Calu3 (cell line): ENCODE measurements at regions not wholly inside any gene's neighbourhood (a gene's known extent, or its start where the extent isn't known, plus 50 kb on each side); places are given as distances from the start of the nearest gene placed in this dataset.

Experiments
- BruUV-seq: library from RNA; stranded (reverse); fragments of 400-500 nt; replicated peaks from 2 replicates; lab custom pipeline; 2021; lab: Mats Ljungman, UMichigan
- CTCF ChIA-PET: fragments of 300-600 bp; sonication (Branson Sonifier 250); formaldehyde crosslinking; loops from one replicate; lab custom pipeline; 2022; ENCODE audit warnings: antibody characterized with exemption; lab: Charles Lee
- DNase-seq: peaks from one replicate; pipeline ENCODE4 v3.0.0; 2022
- H3K27ac Mint-ChIP-seq: one replicate; pipeline ENCODE4 v1.8.0; 2022; ENCODE audit warnings: mixed read lengths; ENCODE audit not compliant: unreplicated experiment
- H3K27me3 Mint-ChIP-seq: one replicate; pipeline ENCODE4 v1.8.0; 2022; ENCODE audit warnings: mixed read lengths; ENCODE audit not compliant: unreplicated experiment
- H3K36me3 Mint-ChIP-seq: one replicate; pipeline ENCODE4 v1.8.0; 2022; ENCODE audit warnings: mild to moderate bottlenecking, moderate library complexity, mixed read lengths; ENCODE audit not compliant: insufficient read depth, unreplicated experiment
- H3K4me1 Mint-ChIP-seq: one replicate; pipeline ENCODE4 v1.8.0; 2022; ENCODE audit warnings: mild to moderate bottlenecking, low read depth, mixed read lengths; ENCODE audit not compliant: unreplicated experiment
- H3K4me3 Mint-ChIP-seq: one replicate; pipeline ENCODE4 v1.8.0; 2022; ENCODE audit warnings: mild to moderate bottlenecking, low read depth, moderate library complexity, mixed read lengths; ENCODE audit not compliant: unreplicated experiment
- H3K9me3 Mint-ChIP-seq: one replicate; pipeline ENCODE4 v1.8.0; 2022; ENCODE audit warnings: low read depth, mixed read lengths; ENCODE audit not compliant: unreplicated experiment
- CTCF ChIP-seq: fragments of 200-600 bp; IDR thresholded peaks from one replicate; pipeline ENCODE4 v1.8.0; 2022; ENCODE audit warnings: antibody characterized with exemption; ENCODE audit not compliant: unreplicated experiment
- intact Hi-C: fragments of 100-400 bp; cut with micrococcal nuclease; formaldehyde crosslinking; loops from one replicate; pipeline ENCODE4 v1.10.0; 2022; ENCODE audit not compliant: unreplicated experiment

DNA sequence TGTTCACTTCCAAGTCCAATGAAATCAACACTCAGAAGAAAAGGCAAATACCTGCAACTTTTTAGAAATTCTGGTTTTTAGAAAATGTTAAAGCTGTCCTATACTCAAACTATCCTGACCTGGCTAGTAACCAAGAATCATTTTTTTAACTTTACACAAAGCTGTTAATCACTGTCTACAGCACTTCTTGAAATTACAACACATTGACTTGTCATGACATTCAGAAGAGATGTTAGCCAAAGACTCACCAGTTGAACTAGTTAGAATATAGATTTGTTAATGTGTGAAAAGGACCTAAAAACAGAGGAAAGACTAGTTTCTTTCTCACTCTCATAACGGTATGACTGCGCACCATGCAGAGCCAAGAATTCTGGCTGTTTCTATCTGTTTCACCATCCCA lies 98.8 kb downstream of the COX18 start:
- DNase-seq, result no peak
- no peak for TF ChIP-seq CTCF
- Mint-ChIP-seq H3K27me3 (no peaks in the 10 kb centered on the region), H3K36me3 (no peaks in the 10 kb centered on the region), H3K4me3 (no peak overlapping the region), H3K9me3 (no peaks in the 10 kb centered on the region), H3K27ac (no peak overlapping the region), H3K4me1 (no peaks in the 10 kb centered on the region)
- intact Hi-C loops, result no loop called here
- CTCF ChIA-PET, result interaction anchor here (0.6 kb wide), 1 partner anchor 402 kb away, joined by 3 read pairs; the partner anchor contains the start of gene ADAMTS3
- no TSS peak for BruUV-seq

- CTCF ChIA-PET, result no interaction called here
- no peak for TF ChIP-seq CTCF
- DNase-seq, result no peak
- no peaks in the 10 kb centered on the region for H3K4me1 Mint-ChIP-seq
- no peaks in the 10 kb centered on the region for H3K27me3 Mint-ChIP-seq
- H3K36me3 Mint-ChIP-seq, result no peaks in the 10 kb centered on the region
- H3K9me3 Mint-ChIP-seq, result no peaks in the 10 kb centered on the region
- intact Hi-C loops, result no loop called here
- H3K4me3 Mint-ChIP-seq, result no peak overlapping the region
- H3K27ac Mint-ChIP-seq, result no peak overlapping the region
- BruUV-seq, result no TSS peak
These were observed 99.5 kb downstream of the COX18 start for GRCh38 chr4:72969976-72970375.

- H3K27ac Mint-ChIP-seq, result no peak overlapping the region
- BruUV-seq, result no TSS peak
- no peak for DNase-seq
These were observed 102.9 kb downstream of the COX18 start for GRCh38 chr4:72966652-72967051.

DNA sequence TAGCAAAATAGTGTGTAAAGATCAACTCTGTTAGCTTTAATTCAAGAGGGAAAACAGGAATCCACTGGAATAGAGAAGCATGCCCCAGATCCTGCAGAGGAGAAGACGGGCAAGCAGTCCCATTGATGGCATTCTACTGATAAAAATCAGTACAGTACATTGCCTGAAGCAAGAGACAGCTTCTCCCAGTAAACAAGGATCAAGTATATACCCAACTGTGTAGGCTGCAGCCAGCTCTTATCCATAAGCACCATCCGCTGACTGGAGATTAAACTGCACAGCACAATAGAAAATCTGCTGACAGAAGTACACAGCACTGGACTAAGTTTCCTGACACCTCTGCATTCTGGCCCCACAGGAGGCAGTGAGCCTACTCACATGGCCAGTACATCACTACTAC lies 110.1 kb downstream of the COX18 start:
- no peaks in the 10 kb centered on the region for H3K4me1 Mint-ChIP-seq
- no peaks in the 10 kb centered on the region for H3K36me3 Mint-ChIP-seq
- H3K27ac Mint-ChIP-seq, result no peak overlapping the region
- no peak for DNase-seq
- no peaks in the 10 kb centered on the region for H3K9me3 Mint-ChIP-seq
- TF ChIP-seq CTCF, result no peak
- CTCF ChIA-PET, result no interaction called here
- H3K27me3 Mint-ChIP-seq, result peaks cover 14% of the 10 kb centered on the region
- H3K4me3 Mint-ChIP-seq, result no peak overlapping the region
- no TSS peak for BruUV-seq
- intact Hi-C loops, result no loop called here

More at GRCh38 chr4:72966652-72967051, 102.9 kb downstream of the COX18 start:
- H3K9me3 Mint-ChIP-seq, result no peaks in the 10 kb centered on the region
- no peak for TF ChIP-seq CTCF
- H3K4me1 Mint-ChIP-seq, result no peaks in the 10 kb centered on the region
- H3K36me3 Mint-ChIP-seq, result no peaks in the 10 kb centered on the region
- no peak overlapping the region for H3K4me3 Mint-ChIP-seq
- intact Hi-C loops, result no loop called here
- H3K27me3 Mint-ChIP-seq, result peaks cover 10% of the 10 kb centered on the region
- CTCF ChIA-PET, result no interaction called here
